Pancreas (tissue), 10 donors: ENCODE measurements at regions not wholly inside any gene's neighbourhood (a gene's known extent, or its start where the extent isn't known, plus 50 kb on each side); places are given as distances from the start of the nearest gene placed in this dataset.

ENCODE experiments used
- ATAC-seq, 4 donors: fragments of 200-7000 bp; cut with Tn5 transposase; one replicate each; pipeline versions ENCODE4 v1.8.0 to v1.9.1; 2020; ENCODE audit warnings: mild to moderate bottlenecking in 4 of 4, moderate library complexity in 4 of 4
- DNase-seq, 6 donors: peaks; one replicate each; pipeline ENCODE4 v3.0.0-alpha.2; 2020
- FAIRE-seq: peaks from 2 replicates; lab custom pipeline; 2012; peaks lifted over from hg19 to GRCh38; lab: Jason Lieb, UNC
- H3K27ac ChIP-seq, 4 donors: fragments of 200-600 bp; sonication (generic); 1 replicate in 3 of 4; 2 replicates in 1 of 4; pipeline versions ENCODE4 v1.5.0 to v1.8.0; 2020
- H3K27me3 ChIP-seq, 4 donors: fragments of 200-600 bp; one replicate each; pipeline ENCODE4 v1.8.0; 2021
- H3K36me3 ChIP-seq, 3 donors: fragments of 200-600 bp; sonication (generic) in 1 of 3; one replicate each; pipeline versions ENCODE4 v1.5.0 to v1.8.0; 2020 to 2021
- H3K4me1 ChIP-seq, 3 donors: fragments of 200-600 bp; one replicate each; pipeline ENCODE4 v1.8.0; 2021
- H3K4me3 ChIP-seq, 4 donors: fragments of 200-600 bp; sonication (generic) in 2 of 4; one replicate each; pipeline versions ENCODE4 v1.5.0 to v1.8.0; 2020 to 2021
- H3K9me3 ChIP-seq, 4 donors: fragments of 200-600 bp; one replicate each; pipeline ENCODE4 v1.8.0; 2021
- CTCF ChIP-seq, 4 donors: fragments of 200-600 bp; sonication (generic) in 3 of 4; IDR thresholded peaks; one replicate each; pipeline versions ENCODE4 v1.5.0 to v1.8.0; 2021; ENCODE audit warnings: antibody characterized with exemption in 4 of 4
- WGBS, 2 donors: extraction: QIAGEN DNeasy Blood & Tissue Kit; methylation state at CpG; one replicate each; pipeline ENCODE4 v1.1.7; 2013; 5-methylcytosine and 5-hydroxymethylcytosine counted together
- intact Hi-C, 3 donors: fragments of 100-400 bp; cut with DNase I; formaldehyde crosslinking; loops; one replicate each; pipeline versions ENCODE4 v1.11.1 to v1.14.2; 2022
- donor health status: healthy with polysubstance abuse.
- donor health status: DM: no; HTN: no; CAD: no; lungs with moderate emphysema.
- donor health status: DM: no; HTN: no; CAD: no.
- donor health status: control.
- donor health status: control.
- donor health status: Bipolar disorder and iron deficiency.
- donor health status: DM: yes; HTN: yes; CAD: no.
- donor health status: DM: no; HTN: no; CAD: no.
- donor health status: DM: no; HTN: no; CAD: no.
- donor health status: DM: yes; HTN: yes; CAD: no.

DNA sequence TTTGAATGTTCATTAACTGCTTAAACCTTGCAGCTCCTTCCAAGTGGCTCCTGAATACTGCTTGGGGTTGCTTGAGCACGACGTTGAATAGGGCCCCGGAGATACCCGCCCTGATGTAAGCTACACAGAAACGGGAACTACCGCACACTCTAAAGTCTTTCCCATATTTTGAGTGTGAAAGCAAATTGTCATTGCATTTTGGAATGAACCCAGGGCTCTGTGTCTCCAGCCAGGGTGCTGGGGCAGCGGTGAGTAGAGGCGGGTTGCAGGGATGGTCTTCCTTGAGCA, 59.4 kb upstream of the HELT start:
- 88% methylated on average over 8 of the region's 8 CpGs for WGBS, 2 donors
- DNase-seq (no peak), FAIRE-seq (no peak), ATAC-seq (no peak)
- TF ChIP-seq CTCF (IDR thresholded peaks at IDR 0.05): no peak
- Histone ChIP-seq H3K36me3 (no peaks in the 10 kb centered on the region), H3K27ac (no peak overlapping the region), H3K9me3 (no peaks in the 10 kb centered on the region), H3K4me1 (no peaks in the 10 kb centered on the region), H3K4me3 (no peak overlapping the region), H3K27me3 (no peaks in the 10 kb centered on the region)
- intact Hi-C loops: no loop called here

DNA sequence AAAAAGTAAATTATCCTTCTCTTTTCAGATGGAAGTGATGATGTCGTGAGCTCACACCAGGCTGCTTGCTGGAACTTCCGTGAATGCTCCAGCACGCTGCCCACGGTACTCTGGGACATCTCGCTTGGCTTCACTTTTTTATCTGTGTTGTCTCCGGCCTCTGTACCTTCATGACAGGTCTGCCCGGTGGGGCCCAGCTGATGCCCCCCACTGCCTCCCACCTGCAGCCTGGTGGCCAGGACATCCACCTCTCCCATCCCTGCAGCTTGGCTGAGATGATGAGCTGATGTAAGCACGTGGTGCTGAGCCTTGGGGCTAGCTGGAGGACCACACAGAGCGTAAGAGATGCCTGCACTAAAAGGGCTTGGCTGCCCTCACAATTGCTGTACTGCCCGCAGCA, 59.0 kb upstream of the HELT start:
- Histone ChIP-seq H3K27ac (no peak overlapping the region), H3K4me1 (no peaks in the 10 kb centered on the region), H3K4me3 (no peak overlapping the region), H3K36me3 (no peaks in the 10 kb centered on the region), H3K27me3 (no peaks in the 10 kb centered on the region), H3K9me3 (no peaks in the 10 kb centered on the region)
- 89 to 94% methylated on average over 10 of the region's 10 CpGs for WGBS, 2 donors
- no peak for TF ChIP-seq CTCF (IDR thresholded peaks at IDR 0.05)
- no peak for FAIRE-seq
- no peak for DNase-seq
- no peak for ATAC-seq
- intact Hi-C loops: no loop called here

DNA sequence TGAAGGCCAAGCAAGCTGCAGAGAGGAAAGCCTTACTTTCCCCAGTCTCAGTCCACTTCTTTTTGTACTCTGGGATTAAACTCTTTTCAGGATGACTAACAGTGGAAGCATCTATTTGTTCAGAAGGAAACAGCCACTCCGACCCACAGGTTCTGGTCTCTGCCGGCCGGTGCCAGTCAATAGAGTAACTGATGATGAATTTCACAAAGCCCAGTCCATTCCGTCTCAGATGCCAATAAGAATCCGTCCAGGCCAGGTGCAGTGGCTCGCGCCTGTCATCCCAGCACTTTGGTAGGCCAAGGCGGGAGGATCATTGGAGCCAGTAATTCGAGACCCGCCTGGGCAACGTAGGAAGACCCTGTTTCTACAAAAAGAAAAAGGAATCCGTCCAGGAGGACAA, 58.5 kb upstream of the HELT start:
- no peaks in the 10 kb centered on the region for H3K36me3 ChIP-seq
- H3K27ac ChIP-seq: no peak overlapping the region
- H3K9me3 ChIP-seq: no peaks in the 10 kb centered on the region
- no peak for ATAC-seq
- no peaks in the 10 kb centered on the region for H3K4me1 ChIP-seq
- whole genome bisulfite sequencing, 2 donors: 90 to 91% methylated on average over 12 of the region's 12 CpGs
- H3K27me3 ChIP-seq: no peaks in the 10 kb centered on the region
- FAIRE-seq: no peak
- no peak for DNase-seq
- intact Hi-C loops: no loop called here
- TF ChIP-seq CTCF (IDR thresholded peaks at IDR 0.05): no peak
- H3K4me3 ChIP-seq: no peak overlapping the region

DNA sequence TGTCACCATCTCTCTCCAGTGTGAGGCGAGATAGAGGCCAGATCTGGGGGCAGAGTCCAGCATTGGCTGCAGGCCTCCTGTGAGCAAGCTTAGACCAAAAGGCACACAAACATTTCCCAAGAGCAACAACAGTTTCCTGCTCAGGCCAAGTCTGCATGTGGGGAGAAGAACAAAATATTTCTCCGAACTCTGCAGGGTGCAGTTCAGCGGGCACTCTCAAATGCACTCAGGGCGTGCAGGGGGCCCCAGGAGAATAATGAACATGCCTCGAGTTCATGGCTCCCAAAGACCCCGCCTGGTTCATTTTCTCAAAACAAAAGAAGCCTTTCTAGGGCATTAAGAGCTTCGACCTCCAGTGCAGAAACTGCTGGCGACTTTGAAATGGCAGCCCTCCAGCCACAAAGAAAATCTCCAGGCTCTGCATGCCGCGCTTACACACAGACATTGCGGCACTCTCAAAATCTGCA, 57.8 kb upstream of the HELT start:
- no peak for TF ChIP-seq CTCF (IDR thresholded peaks at IDR 0.05)
- H3K27me3 ChIP-seq: no peaks in the 10 kb centered on the region
- DNase-seq (no peak), FAIRE-seq (no peak), ATAC-seq (peak in 1 of 4 donors; percentile 18)
- no peaks in the 10 kb centered on the region for H3K4me1 ChIP-seq
- H3K4me3 ChIP-seq: no peak overlapping the region
- no peaks in the 10 kb centered on the region for H3K9me3 ChIP-seq
- intact Hi-C loops: no loop called here
- 87 to 89% methylated on average over 11 of the region's 11 CpGs for WGBS, 2 donors
- H3K27ac ChIP-seq: no peak overlapping the region
- H3K36me3 ChIP-seq: no peaks in the 10 kb centered on the region

DNA sequence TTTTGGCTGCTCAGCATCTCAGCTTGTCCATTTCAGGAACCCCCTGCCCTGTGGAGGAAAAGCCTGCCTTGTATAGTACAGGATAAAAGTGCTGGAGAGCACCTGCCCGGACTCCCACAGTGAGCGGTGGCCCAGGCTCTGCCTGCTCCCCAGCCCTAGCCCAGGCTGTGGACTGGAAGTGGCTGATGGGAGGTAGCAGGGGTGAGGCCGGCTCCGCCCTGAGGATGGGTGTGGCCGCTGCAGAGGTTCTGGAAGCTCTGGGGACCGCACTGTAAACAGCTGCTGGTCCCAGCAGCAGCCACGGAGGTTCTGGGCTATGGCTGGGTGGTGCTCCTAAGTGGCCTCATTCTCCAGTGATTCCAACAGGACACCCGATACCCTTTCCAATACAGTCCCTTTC, 56.6 kb upstream of the HELT start:
- peak in 3 of 4 donors; percentile 83 to 90 (median 89) for ATAC-seq
- FAIRE-seq: no peak
- peak in 5 of 6 donors; percentile 54 to 72 (median 60) for DNase-seq

More for the DNA sequence above, 56.6 kb upstream of the HELT start:
- no peaks in the 10 kb centered on the region for H3K4me1 ChIP-seq
- 45 to 46% methylated on average over 8 of the region's 8 CpGs for WGBS, 2 donors
- no peaks in the 10 kb centered on the region for H3K36me3 ChIP-seq
- H3K27me3 ChIP-seq: no peaks in the 10 kb centered on the region
- H3K9me3 ChIP-seq: no peaks in the 10 kb centered on the region
- no peak overlapping the region for H3K4me3 ChIP-seq
- intact Hi-C loops: no loop called here
- no peak for TF ChIP-seq CTCF (IDR thresholded peaks at IDR 0.05)
- no peak overlapping the region for H3K27ac ChIP-seq
